ENCODE measurements at regions not wholly inside any gene's neighbourhood (a gene's known extent, or its start where the extent isn't known, plus 50 kb on each side); places are given as distances from the start of the nearest gene placed in this dataset.
"Not testable (repeated sequence)": the region's sequence is repeated elsewhere in the genome, so short reads cannot be mapped to it uniquely, and the experiment has no call there.

- TF ChIP-seq POLR2A, CTCF, EP300 (IDR thresholded peaks at IDR 0.05): not testable (repeated sequence)
Observed at GRCh38 chr7:65105650-65106203, 99.2 kb upstream of the ERV3-1 start.

All from ovary (tissue), 3 donors.